SK-N-SH (cell line): ENCODE measurements at regions not wholly inside any gene's neighbourhood (a gene's known extent, or its start where the extent isn't known, plus 50 kb on each side); places are given as distances from the start of the nearest gene placed in this dataset.

Source experiments
- CTCF ChIA-PET: fragments of 300-600, 350-600 bp; formaldehyde crosslinking; extraction: SDS; loops from one replicate; lab custom pipeline; 2021; lab: Yijun Ruan, JAX
- POLR2A ChIA-PET: fragments of 350-600 bp; sonication (Branson Sonifier 250); formaldehyde crosslinking; extraction: SDS; loops from one replicate; lab custom pipeline; 2020; ENCODE audit warnings: antibody characterized with exemption, inconsistent platforms; lab: Yijun Ruan, JAX
- DNase-seq: peaks from one replicate; pipeline ENCODE4 v3.0.0; 2012
- H2AFZ ChIP-seq: fragments of 200-600 bp; sonication (generic); 2 replicates; pipeline ENCODE4 v1.8.1; 2016; ENCODE audit warnings: antibody characterized with exemption, mild to moderate bottlenecking, low read depth
- H3F3A ChIP-seq: fragments of 200-600 bp; sonication (generic); replicated peaks from 2 replicates; pipeline ENCODE3; 2016; ENCODE audit warnings: antibody characterized with exemption, mild to moderate bottlenecking; ENCODE audit not compliant: insufficient read depth
- H3K27ac ChIP-seq, 2 experiments: fragments of 200-500 bp in 1 of 2; fragments of 200-600 bp in 1 of 2; sonication (Bioruptor generic) in 1 of 2; sonication (generic), shearing (Covaris generic) in 1 of 2; 2 replicates each; pipeline versions ENCODE4 v1.5.1 to v1.6.1; 2014 to 2016; ENCODE audit warnings: low read depth in 2 of 2, inconsistent platforms in 1 of 2, low read length in 1 of 2, mild to moderate bottlenecking in 1 of 2, mixed read lengths in 1 of 2
- H3K27me3 ChIP-seq: fragments of 200-600 bp; sonication (generic), shearing (Covaris generic); 2 replicates; pipeline ENCODE4 v1.6.1; 2016; ENCODE audit warnings: mixed run types; ENCODE audit not compliant: insufficient read depth
- H3K36me3 ChIP-seq, 2 experiments: fragments of 200-500 bp in 1 of 2; fragments of 200-600 bp in 1 of 2; sonication (Bioruptor generic) in 1 of 2; sonication (generic) in 1 of 2; replicated peaks in 1 of 2; 2 replicates each; pipeline versions ENCODE3 to v1.5.1; 2014 to 2016; ENCODE audit warnings: low read length in 1 of 2, mild to moderate bottlenecking in 1 of 2; ENCODE audit not compliant: insufficient read depth in 2 of 2, control insufficient read depth in 1 of 2
- H3K4me1 ChIP-seq, 2 experiments: fragments of 200-500 bp in 1 of 2; fragments of 200-600 bp in 1 of 2; sonication (Bioruptor generic) in 1 of 2; sonication (generic), shearing (Covaris generic) in 1 of 2; 2 replicates each; pipeline versions ENCODE4 v1.5.1 to v1.6.1; 2014 to 2016; ENCODE audit warnings: low read depth in 1 of 2, low read length in 1 of 2, mixed run types in 1 of 2; ENCODE audit not compliant: insufficient read depth in 2 of 2, control insufficient read depth in 1 of 2
- H3K4me2 ChIP-seq: fragments of 200-600 bp; sonication (generic), shearing (Covaris generic); 2 replicates; pipeline ENCODE4 v1.6.1; 2017; ENCODE audit warnings: mixed run types
- H3K4me3 ChIP-seq, 2 experiments: fragments of 200-500 bp in 1 of 2; fragments of 200-600 bp in 1 of 2; sonication (Bioruptor generic) in 1 of 2; sonication (generic), shearing (Covaris generic) in 1 of 2; 2 replicates each; pipeline versions ENCODE4 v1.5.1 to v1.8.1; 2014 to 2016; ENCODE audit warnings: low read depth in 2 of 2, inconsistent platforms in 1 of 2, low read length in 1 of 2, mild to moderate bottlenecking in 1 of 2, mixed read lengths in 1 of 2, moderate library complexity in 1 of 2
- H3K79me2 ChIP-seq: fragments of 200-600 bp; sonication (generic); 2 replicates; pipeline ENCODE4 v1.8.1; 2017; ENCODE audit warnings: mild to moderate bottlenecking; ENCODE audit not compliant: insufficient read depth
- H3K9ac ChIP-seq: fragments of 200-600 bp; sonication (generic); 2 replicates; pipeline ENCODE4 v1.6.1; 2017; ENCODE audit warnings: mixed run types
- H3K9me2 ChIP-seq: fragments of 200-600 bp; sonication (generic); 2 replicates; pipeline ENCODE4 v1.6.1; 2017; ENCODE audit warnings: mixed run types
- H3K9me3 ChIP-seq: fragments of 200-600 bp; sonication (generic); 2 replicates; pipeline ENCODE4 v1.6.1; 2017; ENCODE audit warnings: mixed run types, mild to moderate bottlenecking, moderate library complexity
- H4K20me1 ChIP-seq: fragments of 200-600 bp; sonication (generic); 2 replicates; pipeline ENCODE4 v1.6.1; 2017; ENCODE audit warnings: mild to moderate bottlenecking, mixed run types; ENCODE audit not compliant: insufficient read depth
- CHD2 ChIP-seq: fragments of 150-350 bp; IDR thresholded peaks from 2 replicates; pipeline ENCODE4 v1.6.1; 2018; ENCODE audit warnings: low read length; ENCODE audit not compliant: partially characterized antibody
- CTCF ChIP-seq: fragments of 200-600 bp; sonication (generic); IDR thresholded peaks from 2 replicates; pipeline ENCODE4 v1.6.1; 2017; ENCODE audit warnings: antibody characterized with exemption, mild to moderate bottlenecking, moderate library complexity
- ELF1 ChIP-seq: IDR thresholded peaks from 2 replicates; pipeline ENCODE4 v1.4.0; 2012
- EP300 ChIP-seq, 2 experiments: IDR thresholded peaks; 2 replicates each; pipeline versions ENCODE4 v1.4.0 to v1.6.1; 2012; ENCODE audit warnings: borderline replicate concordance in 1 of 2, low read depth in 1 of 2, low read length in 1 of 2
- FOXJ3 ChIP-seq: sonication (generic); formaldehyde crosslinking; IDR thresholded peaks from 2 replicates; pipeline ENCODE4 v1.5.1; 2020; ENCODE audit warnings: mild to moderate bottlenecking, missing genetic modification reagents
- JUND ChIP-seq: IDR thresholded peaks from 2 replicates; pipeline ENCODE4 v1.4.0; 2012
- MAX ChIP-seq: IDR thresholded peaks from 2 replicates; pipeline ENCODE4 v1.4.0; 2012; ENCODE audit warnings: low read depth
- MXI1 ChIP-seq: IDR thresholded peaks from 2 replicates; pipeline ENCODE4 v1.6.1; 2012; ENCODE audit warnings: mild to moderate bottlenecking, low read depth, low read length, improper control_type of control experiment
- POLR2AphosphoS5 ChIP-seq: IDR thresholded peaks from 2 replicates; pipeline ENCODE4 v1.6.1; 2012; ENCODE audit warnings: low read depth, low read length
- RCOR1 ChIP-seq: fragments of 150-350 bp; IDR thresholded peaks from 2 replicates; pipeline ENCODE4 v1.6.1; 2017; ENCODE audit warnings: antibody characterized with exemption, low read length
- RFX5 ChIP-seq: IDR thresholded peaks from 2 replicates; pipeline ENCODE4 v1.6.1; 2012; ENCODE audit warnings: mild to moderate bottlenecking, improper control_type of control experiment, low read length
- RXRA ChIP-seq: IDR thresholded peaks from 2 replicates; pipeline ENCODE4 v1.4.0; 2012; ENCODE audit warnings: low read depth, mild to moderate bottlenecking, borderline replicate concordance
- SIN3A ChIP-seq: IDR thresholded peaks from 2 replicates; pipeline ENCODE4 v1.6.1; 2012; ENCODE audit warnings: low read depth, mild to moderate bottlenecking, low read length, moderate library complexity, borderline replicate concordance
- SMC3 ChIP-seq: IDR thresholded peaks from 2 replicates; pipeline ENCODE4 v1.6.1; 2012; ENCODE audit warnings: low read depth, low read length, improper control_type of control experiment
- TAF1 ChIP-seq: IDR thresholded peaks from 2 replicates; pipeline ENCODE4 v1.6.1; 2012; ENCODE audit warnings: low read depth, mild to moderate bottlenecking, low read length, moderate library complexity, borderline replicate concordance
- YY1 ChIP-seq: IDR thresholded peaks from 2 replicates; pipeline ENCODE4 v1.4.0; 2012; ENCODE audit warnings: low read depth, mild to moderate bottlenecking
- WGBS: methylation state at CpG from one replicate; pipeline ENCODE4 v1.1.6; 2017; ENCODE audit warnings: low lambda C conversion rate; 5-methylcytosine and 5-hydroxymethylcytosine counted together
- TF ChIP-seq, protein P1 (sequence below): fragments of 150-350 bp; IDR thresholded peaks from 2 replicates; pipeline ENCODE4 v1.6.1; 2016; ENCODE audit warnings: mild to moderate bottlenecking, low read depth, low read length
- TF ChIP-seq, protein P2 (sequence below): IDR thresholded peaks from 2 replicates; pipeline ENCODE4 v1.4.0; 2012; ENCODE audit warnings: low read depth, borderline replicate concordance
- TF ChIP-seq, protein P3 (sequence below): IDR thresholded peaks from 2 replicates; pipeline ENCODE4; 2012
- TF ChIP-seq, protein P4 (sequence below): fragments of 150-350 bp; IDR thresholded peaks from 2 replicates; pipeline ENCODE4 v1.6.1; 2017; ENCODE audit warnings: antibody characterized with exemption, low read length, low read depth, borderline replicate concordance

DNA sequence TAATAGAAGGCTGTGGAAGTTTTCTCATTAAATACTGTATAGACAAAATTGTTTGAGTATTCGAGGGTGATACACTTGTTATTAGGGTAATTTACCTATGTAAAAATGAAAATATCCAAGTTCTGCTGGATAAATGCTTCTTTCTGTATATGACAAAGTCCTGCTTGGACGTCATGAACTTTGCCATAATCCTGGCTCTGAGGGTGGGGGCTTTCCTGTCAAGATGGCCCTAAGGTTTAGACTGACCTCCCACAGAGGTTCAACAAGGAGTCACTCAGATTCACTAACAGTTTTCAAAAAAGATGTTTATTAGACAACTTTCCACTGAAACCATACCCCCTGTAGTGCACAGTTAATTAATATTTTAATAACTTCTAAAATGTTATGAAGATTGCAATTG lies 52.5 kb upstream of the NABP1 start:
- TF ChIP-seq, protein P1, sequence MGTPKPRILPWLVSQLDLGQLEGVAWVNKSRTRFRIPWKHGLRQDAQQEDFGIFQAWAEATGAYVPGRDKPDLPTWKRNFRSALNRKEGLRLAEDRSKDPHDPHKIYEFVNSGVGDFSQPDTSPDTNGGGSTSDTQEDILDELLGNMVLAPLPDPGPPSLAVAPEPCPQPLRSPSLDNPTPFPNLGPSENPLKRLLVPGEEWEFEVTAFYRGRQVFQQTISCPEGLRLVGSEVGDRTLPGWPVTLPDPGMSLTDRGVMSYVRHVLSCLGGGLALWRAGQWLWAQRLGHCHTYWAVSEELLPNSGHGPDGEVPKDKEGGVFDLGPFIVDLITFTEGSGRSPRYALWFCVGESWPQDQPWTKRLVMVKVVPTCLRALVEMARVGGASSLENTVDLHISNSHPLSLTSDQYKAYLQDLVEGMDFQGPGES, result no peak
- TF ChIP-seq FOXJ3 (CRISPR knock-in tag) (no peak), RXRA (no peak), SIN3A (no peak), CHD2 (no peak), RCOR1 (no peak), TAF1 (no peak), RFX5 (no peak), CTCF (no peak), POLR2AphosphoS5 (no peak), ELF1 (no peak), MXI1 (no peak), JUND (no peak), MAX (no peak), YY1 (no peak), SMC3 (no peak), EP300 (IDR thresholded peaks at IDR 0.05; ENCODE audit: borderline replicate concordance in 1 of 2, low read depth in 1 of 2, low read length in 1 of 2) (no peak)
- TF ChIP-seq, protein P2, sequence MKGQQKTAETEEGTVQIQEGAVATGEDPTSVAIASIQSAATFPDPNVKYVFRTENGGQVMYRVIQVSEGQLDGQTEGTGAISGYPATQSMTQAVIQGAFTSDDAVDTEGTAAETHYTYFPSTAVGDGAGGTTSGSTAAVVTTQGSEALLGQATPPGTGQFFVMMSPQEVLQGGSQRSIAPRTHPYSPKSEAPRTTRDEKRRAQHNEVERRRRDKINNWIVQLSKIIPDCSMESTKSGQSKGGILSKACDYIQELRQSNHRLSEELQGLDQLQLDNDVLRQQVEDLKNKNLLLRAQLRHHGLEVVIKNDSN, result no peak
- TF ChIP-seq, protein P3, sequence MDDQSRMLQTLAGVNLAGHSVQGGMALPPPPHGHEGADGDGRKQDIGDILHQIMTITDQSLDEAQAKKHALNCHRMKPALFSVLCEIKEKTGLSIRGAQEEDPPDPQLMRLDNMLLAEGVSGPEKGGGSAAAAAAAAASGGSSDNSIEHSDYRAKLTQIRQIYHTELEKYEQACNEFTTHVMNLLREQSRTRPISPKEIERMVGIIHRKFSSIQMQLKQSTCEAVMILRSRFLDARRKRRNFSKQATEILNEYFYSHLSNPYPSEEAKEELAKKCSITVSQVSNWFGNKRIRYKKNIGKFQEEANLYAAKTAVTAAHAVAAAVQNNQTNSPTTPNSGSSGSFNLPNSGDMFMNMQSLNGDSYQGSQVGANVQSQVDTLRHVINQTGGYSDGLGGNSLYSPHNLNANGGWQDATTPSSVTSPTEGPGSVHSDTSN, result no peak
- TF ChIP-seq, protein P4, sequence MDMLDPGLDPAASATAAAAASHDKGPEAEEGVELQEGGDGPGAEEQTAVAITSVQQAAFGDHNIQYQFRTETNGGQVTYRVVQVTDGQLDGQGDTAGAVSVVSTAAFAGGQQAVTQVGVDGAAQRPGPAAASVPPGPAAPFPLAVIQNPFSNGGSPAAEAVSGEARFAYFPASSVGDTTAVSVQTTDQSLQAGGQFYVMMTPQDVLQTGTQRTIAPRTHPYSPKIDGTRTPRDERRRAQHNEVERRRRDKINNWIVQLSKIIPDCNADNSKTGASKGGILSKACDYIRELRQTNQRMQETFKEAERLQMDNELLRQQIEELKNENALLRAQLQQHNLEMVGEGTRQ, result no peak
- WGBS, result 59% methylated on average over 2 of the region's 2 CpGs
- Histone ChIP-seq H2AFZ (no peak overlapping the region), H3K27ac (no peak overlapping the region), H3K36me3 (no peaks in the 10 kb centered on the region), H3F3A (no peaks in the 10 kb centered on the region), H3K9me3 (no peaks in the 10 kb centered on the region), H3K4me1 (peaks cover 3 to 12% of the 10 kb centered on the region in 2 experiments; a peak in 2 of 4 replicates), H3K9me2 (no peaks in the 10 kb centered on the region), H3K4me3 (no peak overlapping the region), H3K4me2 (no peak overlapping the region), H3K79me2 (no peaks in the 10 kb centered on the region), H3K27me3 (no peaks in the 10 kb centered on the region), H3K9ac (no peak overlapping the region), H4K20me1 (no peaks in the 10 kb centered on the region)
- no peak for DNase-seq
- CTCF ChIA-PET, result no interaction called here
- POLR2A ChIA-PET, result no interaction called here
